ENCODE measurements at regions not wholly inside any gene's neighbourhood (a gene's known extent, or its start where the extent isn't known, plus 50 kb on each side); places are given as distances from the start of the nearest gene placed in this dataset.

DNA sequence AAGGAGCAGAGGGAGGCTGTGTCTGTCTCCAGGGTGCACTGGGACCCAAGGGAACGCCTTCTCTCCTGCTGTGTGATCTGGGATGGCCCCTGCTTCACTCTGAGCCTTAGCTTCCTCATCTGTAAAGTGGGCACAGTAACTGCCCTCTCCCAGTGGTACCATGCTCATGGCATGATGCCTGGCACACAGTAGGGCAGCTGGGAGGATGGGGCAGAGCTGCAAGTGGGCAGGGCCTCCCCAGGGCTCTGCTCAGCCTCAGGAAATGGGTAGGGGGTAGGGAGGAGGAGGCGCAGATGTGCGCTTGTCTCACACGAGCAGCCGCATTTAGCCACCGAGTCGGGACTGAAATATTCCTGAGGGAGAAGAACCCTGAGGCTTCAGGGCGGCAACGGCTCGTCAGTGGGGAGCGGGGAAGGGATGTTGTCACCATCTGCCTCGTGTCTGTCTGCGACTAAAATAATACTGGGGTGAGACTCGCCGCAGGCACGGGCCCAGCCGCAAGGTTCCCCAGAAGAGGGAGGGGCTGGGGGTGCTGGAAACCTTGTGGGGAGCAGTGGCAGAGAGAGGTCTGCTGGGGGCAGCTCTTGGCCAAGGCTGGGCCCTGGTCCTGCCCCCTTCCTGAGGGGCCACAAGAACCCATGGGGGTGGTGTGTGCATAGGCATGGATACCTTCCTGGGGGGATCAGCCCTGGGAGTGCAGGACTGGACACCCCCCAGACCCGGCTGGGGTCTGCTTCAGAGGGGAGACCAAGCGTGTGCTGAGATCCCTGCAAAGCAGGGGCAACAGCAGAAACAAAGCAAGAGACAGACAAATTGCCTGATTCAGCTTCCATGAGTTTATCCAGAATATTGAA lies 55.2 kb upstream of the PSD2 start:
- Histone ChIP-seq H3K9me3 (no peaks in the 10 kb centered on the region), H3K4me1 (no peaks in the 10 kb centered on the region), H3K4me3 (no peak overlapping the region), H3K36me3 (no peaks in the 10 kb centered on the region), H3K27ac (no peak overlapping the region), H3K27me3 (no peaks in the 10 kb centered on the region)
- DNase-seq, result no peak
- TF ChIP-seq POLR2A (IDR thresholded peaks at IDR 0.05), result no peak
- TF ChIP-seq, protein P1, sequence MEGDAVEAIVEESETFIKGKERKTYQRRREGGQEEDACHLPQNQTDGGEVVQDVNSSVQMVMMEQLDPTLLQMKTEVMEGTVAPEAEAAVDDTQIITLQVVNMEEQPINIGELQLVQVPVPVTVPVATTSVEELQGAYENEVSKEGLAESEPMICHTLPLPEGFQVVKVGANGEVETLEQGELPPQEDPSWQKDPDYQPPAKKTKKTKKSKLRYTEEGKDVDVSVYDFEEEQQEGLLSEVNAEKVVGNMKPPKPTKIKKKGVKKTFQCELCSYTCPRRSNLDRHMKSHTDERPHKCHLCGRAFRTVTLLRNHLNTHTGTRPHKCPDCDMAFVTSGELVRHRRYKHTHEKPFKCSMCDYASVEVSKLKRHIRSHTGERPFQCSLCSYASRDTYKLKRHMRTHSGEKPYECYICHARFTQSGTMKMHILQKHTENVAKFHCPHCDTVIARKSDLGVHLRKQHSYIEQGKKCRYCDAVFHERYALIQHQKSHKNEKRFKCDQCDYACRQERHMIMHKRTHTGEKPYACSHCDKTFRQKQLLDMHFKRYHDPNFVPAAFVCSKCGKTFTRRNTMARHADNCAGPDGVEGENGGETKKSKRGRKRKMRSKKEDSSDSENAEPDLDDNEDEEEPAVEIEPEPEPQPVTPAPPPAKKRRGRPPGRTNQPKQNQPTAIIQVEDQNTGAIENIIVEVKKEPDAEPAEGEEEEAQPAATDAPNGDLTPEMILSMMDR (IDR thresholded peaks at IDR 0.05), result no peak
- intact Hi-C loops (cut with DNase I; ENCODE audit: low total_unique reads), result no loop called here

DNA sequence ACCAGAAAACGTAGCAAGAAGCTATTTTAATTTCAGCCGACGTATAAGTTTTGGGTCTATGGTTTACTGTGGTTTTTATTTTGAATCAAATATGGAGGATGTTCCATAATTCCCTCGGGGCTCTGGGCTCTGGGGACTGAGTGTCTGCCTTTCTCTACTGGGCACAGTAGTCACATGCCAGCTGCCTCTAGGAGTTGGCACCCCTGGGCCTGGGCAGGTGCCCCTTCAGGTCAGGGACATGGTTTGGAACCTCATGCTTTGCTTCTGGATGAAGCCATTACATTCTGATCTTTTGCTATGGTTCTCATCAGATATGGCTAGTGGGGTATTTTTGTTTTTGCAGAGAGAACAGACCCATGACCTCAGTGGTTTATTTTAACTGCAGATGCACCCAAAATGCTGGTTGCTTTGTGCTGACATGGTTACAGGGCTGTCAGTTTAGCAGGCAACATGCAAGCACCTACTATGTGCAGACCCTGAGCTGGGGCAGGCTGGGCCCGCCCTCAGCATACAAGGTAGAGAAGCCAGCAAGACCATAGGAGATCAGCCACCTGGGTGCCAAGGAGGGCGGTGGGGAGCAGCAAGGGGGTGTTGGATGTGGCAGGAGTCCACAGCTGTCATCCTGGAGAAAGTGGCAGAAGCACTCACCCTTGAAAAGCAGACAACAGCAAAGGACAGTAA lies 54.5 kb upstream of the PSD2 start:
- DNase-seq, result no peak
- no peak overlapping the region for H3K4me3 ChIP-seq
- H3K4me1 ChIP-seq, result no peaks in the 10 kb centered on the region
- TF ChIP-seq, protein P1 (IDR thresholded peaks at IDR 0.05), result no peak
- TF ChIP-seq POLR2A (IDR thresholded peaks at IDR 0.05), result no peak
- no peak overlapping the region for H3K27ac ChIP-seq
- no peaks in the 10 kb centered on the region for H3K27me3 ChIP-seq
- H3K9me3 ChIP-seq, result no peaks in the 10 kb centered on the region
- intact Hi-C loops (cut with DNase I; ENCODE audit: low total_unique reads), result no loop called here
- no peaks in the 10 kb centered on the region for H3K36me3 ChIP-seq

DNA sequence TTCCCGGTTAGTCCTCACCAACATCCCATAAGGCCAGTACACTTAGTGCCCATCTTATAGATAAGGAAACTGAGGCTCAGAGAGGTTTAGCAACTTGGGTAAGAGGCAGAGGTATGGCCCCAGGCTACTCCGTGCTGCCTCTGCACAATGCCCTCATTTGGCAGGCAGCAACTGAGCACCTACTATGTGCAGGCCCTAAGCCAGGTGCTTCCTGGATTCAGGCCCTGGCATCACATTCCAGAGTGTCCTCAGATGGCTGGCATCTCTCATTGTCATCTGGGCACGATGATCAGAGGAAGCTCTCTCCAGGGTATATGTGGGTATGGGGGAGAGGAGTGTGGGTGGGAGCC lies 53.8 kb upstream of the PSD2 start:
- TF ChIP-seq, protein P1 (IDR thresholded peaks at IDR 0.05), result no peak
- no peak for TF ChIP-seq POLR2A (IDR thresholded peaks at IDR 0.05)
- no peak overlapping the region for H3K4me3 ChIP-seq
- intact Hi-C loops (cut with DNase I; ENCODE audit: low total_unique reads), result no loop called here
- no peaks in the 10 kb centered on the region for H3K9me3 ChIP-seq
- H3K27ac ChIP-seq, result no peak overlapping the region
- H3K4me1 ChIP-seq, result peaks cover 0 to 2% of the 10 kb centered on the region in 2 donors
- no peak for DNase-seq
- H3K27me3 ChIP-seq, result peaks cover 0 to 4% of the 10 kb centered on the region in 2 donors
- H3K36me3 ChIP-seq, result no peaks in the 10 kb centered on the region

DNA sequence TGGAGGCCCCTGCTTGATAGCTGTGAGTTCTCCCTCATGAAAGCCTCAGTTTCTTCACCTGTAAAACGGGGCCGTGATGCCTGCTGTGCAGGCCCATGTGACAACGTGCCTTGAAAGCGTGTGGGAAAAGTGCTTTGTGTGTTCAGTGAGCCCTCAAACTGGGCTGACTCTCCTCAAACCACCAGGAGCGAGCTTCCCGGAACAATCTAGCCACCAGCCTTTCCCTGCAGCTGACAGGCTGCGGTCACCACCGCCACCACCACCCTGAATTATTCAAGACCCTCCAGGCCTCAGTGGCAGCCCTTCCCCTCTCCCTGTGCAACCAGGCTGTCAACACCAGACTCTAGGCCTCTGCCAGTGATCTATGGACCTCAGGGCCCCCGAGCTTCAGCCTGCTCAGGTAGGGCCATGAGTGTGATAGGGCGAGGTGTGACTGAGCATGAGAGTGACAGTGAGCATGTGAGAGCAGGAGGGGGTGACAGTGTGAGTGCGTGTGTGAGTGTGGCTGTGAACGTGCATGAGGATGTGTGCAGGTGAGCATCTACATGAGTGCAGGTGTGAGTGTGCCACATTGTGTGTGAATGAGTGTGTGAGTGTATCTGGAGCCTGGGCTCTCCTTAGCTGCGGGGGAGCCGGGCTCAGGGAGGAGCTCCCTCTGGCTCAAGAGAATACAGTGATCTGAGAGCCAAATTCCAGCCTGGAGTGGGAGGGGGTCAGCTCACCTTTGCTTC lies 53.3 kb upstream of the PSD2 start:
- DNase-seq, result no peak
- TF ChIP-seq, protein P1 (IDR thresholded peaks at IDR 0.05), result no peak
- TF ChIP-seq POLR2A (IDR thresholded peaks at IDR 0.05), result no peak
- intact Hi-C loops (cut with DNase I; ENCODE audit: low total_unique reads), result no loop called here
- Histone ChIP-seq H3K4me1 (peaks cover 2 to 3% of the 10 kb centered on the region in 2 donors), H3K4me3 (no peak overlapping the region), H3K27ac (no peak overlapping the region), H3K36me3 (no peaks in the 10 kb centered on the region), H3K27me3 (peaks cover 0 to 6% of the 10 kb centered on the region in 2 donors), H3K9me3 (no peaks in the 10 kb centered on the region)
